Kidney (tissue), 13 donors: ENCODE measurements at regions not wholly inside any gene's neighbourhood (a gene's known extent, or its start where the extent isn't known, plus 50 kb on each side); places are given as distances from the start of the nearest gene placed in this dataset.

Experiments used
- DNase-seq, 5 donors: peaks; one replicate each; pipeline ENCODE4 v3.0.0-alpha.2; 2013 to 2020
- FAIRE-seq: peaks from 2 replicates; lab custom pipeline; 2012; peaks lifted over from hg19 to GRCh38; lab: Jason Lieb, UNC
- H3K27ac ChIP-seq, 2 donors: one replicate each; pipeline ENCODE4 v1.7.0; 2013; ENCODE audit warnings: low read depth in 2 of 2, low read length in 2 of 2, inconsistent platforms in 1 of 2
- H3K27me3 ChIP-seq: one replicate; pipeline ENCODE4 v1.7.1; 2013; ENCODE audit warnings: low read length, inconsistent platforms; ENCODE audit not compliant: control insufficient read depth, insufficient read depth
- H3K36me3 ChIP-seq, 3 donors: one replicate each; pipeline versions ENCODE4 v1.7.0 to v1.7.1; 2013; ENCODE audit warnings: low read length in 3 of 3, control low read depth in 1 of 3, inconsistent platforms in 1 of 3; ENCODE audit not compliant: insufficient read depth in 3 of 3, control insufficient read depth in 2 of 3
- H3K4me1 ChIP-seq, 3 donors: one replicate each; pipeline versions ENCODE4 v1.7.0 to v1.7.1; 2013; ENCODE audit warnings: low read length in 3 of 3, inconsistent platforms in 1 of 3, low read depth in 1 of 3; ENCODE audit not compliant: control insufficient read depth in 2 of 3, insufficient read depth in 2 of 3
- H3K4me3 ChIP-seq, 3 donors: one replicate each; pipeline versions ENCODE4 v1.7.0 to v1.8.1; 2013; ENCODE audit warnings: low read length in 3 of 3, control low read depth in 1 of 3, inconsistent platforms in 1 of 3
- H3K9ac ChIP-seq, 3 donors: one replicate each; pipeline versions ENCODE4 v1.7.0 to v1.7.1; 2013; ENCODE audit warnings: low read length in 3 of 3, control low read depth in 1 of 3, inconsistent platforms in 1 of 3
- H3K9me3 ChIP-seq, 3 donors: one replicate each; pipeline versions ENCODE4 v1.7.0 to v1.7.1; 2013; ENCODE audit warnings: low read length in 3 of 3, control low read depth in 1 of 3, inconsistent platforms in 1 of 3; ENCODE audit not compliant: control insufficient read depth in 2 of 3, insufficient read depth in 1 of 3
- intact Hi-C: fragments of 100-400 bp; cut with DNase I; formaldehyde crosslinking; loops from one replicate; pipeline ENCODE4 v1.11.1; 2022
- TF ChIP-seq, protein P1 (sequence below): IDR thresholded peaks from 3 replicates; pipeline ENCODE4 v1.5.1; 2012; ENCODE audit warnings: mild to moderate bottlenecking, moderate library complexity, borderline replicate concordance; ENCODE audit not compliant: insufficient read depth; ENCODE audit errors: extremely low read depth
- donor health status: control.
- donor health status: control.
- donor health status: control.
- donor health status: control.
- donor health status: control.
- donor health status: DM: yes; HTN: yes; CAD: no.
- donor health status: Normal renal cell carcinoma (clear cell type).

DNA sequence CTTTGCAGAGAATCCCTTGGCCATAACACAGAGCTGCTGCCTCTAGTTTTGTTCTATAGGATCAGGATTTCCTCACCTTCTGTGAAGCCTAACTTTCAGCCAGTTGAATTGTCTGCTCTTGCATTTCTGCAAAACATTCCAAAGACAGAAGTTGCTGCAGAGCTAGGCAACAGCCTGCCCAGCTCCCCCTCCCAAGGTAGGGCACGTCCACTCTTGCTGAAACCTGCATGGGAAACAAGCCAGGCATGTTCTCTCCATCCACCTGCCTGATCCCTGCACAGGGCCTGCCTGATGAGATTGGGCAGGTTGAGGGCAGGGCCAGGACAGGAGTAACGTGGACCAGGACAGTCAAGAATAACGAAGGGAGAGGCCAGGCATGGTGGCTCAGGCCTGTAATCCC lies 58.9 kb upstream of the NAA20 start:
- Histone ChIP-seq H3K9me3 (no peaks in the 10 kb centered on the region), H3K4me3 (no peak overlapping the region), H3K36me3 (peaks cover 3 to 50% (median 19%) of the 10 kb centered on the region in 3 donors), H3K27me3 (no peaks in the 10 kb centered on the region), H3K9ac (no peak overlapping the region), H3K27ac (no peak overlapping the region), H3K4me1 (peaks cover 0 to 4% (median 0%) of the 10 kb centered on the region in 3 donors)
- TF ChIP-seq, protein P1, sequence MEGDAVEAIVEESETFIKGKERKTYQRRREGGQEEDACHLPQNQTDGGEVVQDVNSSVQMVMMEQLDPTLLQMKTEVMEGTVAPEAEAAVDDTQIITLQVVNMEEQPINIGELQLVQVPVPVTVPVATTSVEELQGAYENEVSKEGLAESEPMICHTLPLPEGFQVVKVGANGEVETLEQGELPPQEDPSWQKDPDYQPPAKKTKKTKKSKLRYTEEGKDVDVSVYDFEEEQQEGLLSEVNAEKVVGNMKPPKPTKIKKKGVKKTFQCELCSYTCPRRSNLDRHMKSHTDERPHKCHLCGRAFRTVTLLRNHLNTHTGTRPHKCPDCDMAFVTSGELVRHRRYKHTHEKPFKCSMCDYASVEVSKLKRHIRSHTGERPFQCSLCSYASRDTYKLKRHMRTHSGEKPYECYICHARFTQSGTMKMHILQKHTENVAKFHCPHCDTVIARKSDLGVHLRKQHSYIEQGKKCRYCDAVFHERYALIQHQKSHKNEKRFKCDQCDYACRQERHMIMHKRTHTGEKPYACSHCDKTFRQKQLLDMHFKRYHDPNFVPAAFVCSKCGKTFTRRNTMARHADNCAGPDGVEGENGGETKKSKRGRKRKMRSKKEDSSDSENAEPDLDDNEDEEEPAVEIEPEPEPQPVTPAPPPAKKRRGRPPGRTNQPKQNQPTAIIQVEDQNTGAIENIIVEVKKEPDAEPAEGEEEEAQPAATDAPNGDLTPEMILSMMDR, result no peak
- no peak for DNase-seq
- FAIRE-seq, result no peak
- intact Hi-C loops, result no loop called here

DNA sequence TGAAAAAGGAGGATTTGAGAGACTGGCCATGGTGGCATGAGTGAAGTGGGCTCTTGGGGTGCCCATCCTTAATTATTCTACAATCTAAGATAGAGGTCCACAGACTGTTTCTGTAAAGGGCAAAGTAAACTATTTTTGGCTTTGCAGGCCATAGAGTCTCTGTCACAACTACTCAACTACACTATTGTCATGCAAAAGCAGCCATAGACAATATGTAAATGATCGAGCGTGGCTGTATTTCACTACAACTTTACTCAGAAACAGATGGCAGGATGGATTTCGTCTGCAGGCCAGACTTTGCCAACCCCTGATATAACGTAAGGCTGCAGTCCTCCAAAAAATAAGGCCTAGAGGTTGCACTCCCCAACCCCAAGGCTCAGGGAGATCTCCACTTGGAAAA lies 58.2 kb upstream of the NAA20 start:
- FAIRE-seq, result no peak
- H3K27me3 ChIP-seq, result no peaks in the 10 kb centered on the region
- H3K27ac ChIP-seq, result no peak overlapping the region
- peaks cover 0 to 4% (median 4%) of the 10 kb centered on the region in 3 donors for H3K4me1 ChIP-seq
- TF ChIP-seq, protein P1, result no peak
- DNase-seq, result no peak
- H3K9ac ChIP-seq, result no peak overlapping the region
- H3K4me3 ChIP-seq, result no peak overlapping the region
- peaks cover 3 to 50% (median 19%) of the 10 kb centered on the region in 3 donors for H3K36me3 ChIP-seq
- intact Hi-C loops, result no loop called here
- no peaks in the 10 kb centered on the region for H3K9me3 ChIP-seq

DNA sequence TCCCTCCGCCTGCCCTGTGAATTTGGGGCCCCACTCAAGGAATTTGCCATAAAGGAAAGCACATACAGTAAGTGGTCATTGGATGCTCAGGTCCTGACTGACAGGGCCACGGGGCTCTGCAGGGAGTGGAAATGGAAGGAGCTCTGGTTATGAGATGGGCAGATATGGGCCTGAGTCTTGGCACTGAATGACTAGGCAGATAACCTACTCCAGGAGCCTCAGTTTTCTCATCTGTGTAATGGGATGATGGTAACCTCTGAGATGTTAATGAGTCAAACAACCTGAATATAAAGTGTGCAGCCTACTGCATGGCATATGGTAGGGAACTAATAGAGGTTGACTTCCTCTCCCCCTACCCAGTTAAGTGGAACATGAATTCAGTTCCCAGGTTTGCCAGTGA lies 56.4 kb upstream of the NAA20 start:
- Histone ChIP-seq H3K27me3 (no peaks in the 10 kb centered on the region), H3K9ac (no peak overlapping the region), H3K4me3 (no peak overlapping the region), H3K36me3 (peaks cover 3 to 59% (median 19%) of the 10 kb centered on the region in 3 donors), H3K27ac (no peak overlapping the region), H3K9me3 (no peaks in the 10 kb centered on the region), H3K4me1 (peaks cover 0 to 16% (median 11%) of the 10 kb centered on the region in 3 donors)
- TF ChIP-seq, protein P1, result no peak
- DNase-seq, result no peak
- intact Hi-C loops, result no loop called here
- no peak for FAIRE-seq

DNA sequence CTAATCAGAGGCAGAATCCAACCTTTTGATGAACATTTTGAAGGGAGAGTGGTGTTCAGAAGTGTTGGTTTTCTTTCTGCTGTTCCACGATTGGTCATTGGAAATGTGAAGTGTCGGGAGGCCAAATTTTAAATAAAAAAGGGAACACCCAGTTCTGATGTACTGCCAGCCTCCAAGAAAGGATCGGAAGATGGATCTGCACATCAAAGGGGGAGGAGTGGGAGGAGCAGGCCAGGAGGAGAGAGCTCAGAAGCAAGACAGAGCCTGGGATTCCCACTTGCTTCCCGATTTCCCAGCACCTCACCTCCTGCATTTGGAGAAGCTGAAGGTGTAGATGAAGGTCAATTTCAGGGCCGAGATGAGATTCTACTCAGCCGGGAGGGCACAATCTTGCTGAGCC lies 55.9 kb upstream of the NAA20 start:
- peaks cover 3 to 59% (median 19%) of the 10 kb centered on the region in 3 donors for H3K36me3 ChIP-seq
- TF ChIP-seq, protein P1, result no peak

More for the DNA sequence above, 55.9 kb upstream of the NAA20 start:
- Histone ChIP-seq H3K4me1 (peaks cover 0 to 16% (median 11%) of the 10 kb centered on the region in 3 donors), H3K27me3 (no peaks in the 10 kb centered on the region), H3K27ac (no peak overlapping the region), H3K9me3 (no peaks in the 10 kb centered on the region), H3K4me3 (no peak overlapping the region), H3K9ac (no peak overlapping the region)
- intact Hi-C loops, result no loop called here
- DNase-seq (no peak), FAIRE-seq (no peak)
